HEK293 (cell line): ENCODE measurements at regions not wholly inside any gene's neighbourhood (a gene's known extent, or its start where the extent isn't known, plus 50 kb on each side); places are given as distances from the start of the nearest gene placed in this dataset.

ENCODE experiments used
- CTCF ChIA-PET: fragments of 350-600 bp; formaldehyde crosslinking; extraction: SDS; loops from one replicate; lab custom pipeline; 2021; ENCODE audit warnings: antibody characterized with exemption; lab: Yijun Ruan, JAX
- POLR2A ChIA-PET: fragments of 300-600 bp; formaldehyde crosslinking; extraction: SDS; loops from one replicate; lab custom pipeline; 2020; ENCODE audit warnings: antibody characterized with exemption, inconsistent platforms; lab: Yijun Ruan, JAX
- H3K27ac ChIP-seq: fragments of 200-500 bp; sonication (Bioruptor generic); 2 replicates; pipeline ENCODE4 v1.5.1; 2014; ENCODE audit warnings: low read depth, low read length, control low read depth, inconsistent platforms; ENCODE audit errors: extremely low read depth
- H3K36me3 ChIP-seq, 2 experiments: fragments of 200-500 bp in 1 of 2; sonication (Bioruptor generic) in 1 of 2; 1 replicate in 1 of 2; 2 replicates in 1 of 2; pipeline ENCODE4 v1.5.1; 2014 to 2017; ENCODE audit warnings: inconsistent platforms in 2 of 2, low read length in 2 of 2; ENCODE audit not compliant: control insufficient read depth in 2 of 2, insufficient read depth in 1 of 2
- H3K4me1 ChIP-seq: fragments of 200-500 bp; sonication (Bioruptor generic); 2 replicates; pipeline ENCODE4 v1.5.1; 2014; ENCODE audit warnings: mild to moderate bottlenecking, low read length, inconsistent platforms; ENCODE audit not compliant: control insufficient read depth, insufficient read depth
- H3K4me3 ChIP-seq: 2 replicates; pipeline ENCODE4 v1.5.1; 2011; ENCODE audit warnings: low read depth, mild to moderate bottlenecking, control low read depth, low read length, moderate library complexity
- H3K9me3 ChIP-seq: fragments of 200-500 bp; sonication (Bioruptor generic); 2 replicates; pipeline ENCODE4 v1.5.1; 2014; ENCODE audit warnings: low read depth, low read length, inconsistent platforms; ENCODE audit not compliant: control insufficient read depth, insufficient read depth
- CTCF ChIP-seq: fragments of 450-650 bp; formaldehyde crosslinking; IDR thresholded peaks from 2 replicates; pipeline ENCODE4 v1.5.1; 2016; ENCODE audit warnings: missing biosample characterization, missing genetic modification characterization
- EGR2 ChIP-seq: fragments of 450-650 bp; formaldehyde crosslinking; IDR thresholded peaks from 2 replicates; pipeline ENCODE4 v1.5.1; 2016; ENCODE audit warnings: low read depth, missing biosample characterization, missing genetic modification characterization
- GLIS1 ChIP-seq: fragments of 450-650 bp; formaldehyde crosslinking; IDR thresholded peaks from 2 replicates; pipeline ENCODE4 v1.5.1; 2016; ENCODE audit warnings: missing biosample characterization, missing genetic modification characterization
- KLF1 ChIP-seq: fragments of 450-650 bp; formaldehyde crosslinking; IDR thresholded peaks from 2 replicates; pipeline ENCODE4 v1.5.1; 2016; ENCODE audit warnings: missing biosample characterization, missing genetic modification characterization
- MZF1 ChIP-seq: fragments of 450-650 bp; formaldehyde crosslinking; IDR thresholded peaks from 2 replicates; pipeline ENCODE4 v1.5.1; 2017; ENCODE audit warnings: missing biosample characterization, missing genetic modification characterization, borderline replicate concordance
- SP2 ChIP-seq: fragments of 450-650 bp; formaldehyde crosslinking; IDR thresholded peaks from 2 replicates; pipeline ENCODE4 v1.5.1; 2016; ENCODE audit warnings: missing biosample characterization, missing genetic modification characterization
- SP3 ChIP-seq: fragments of 450-650 bp; formaldehyde crosslinking; IDR thresholded peaks from 2 replicates; pipeline ENCODE4 v1.5.1; 2016; ENCODE audit warnings: missing biosample characterization, missing genetic modification characterization
- WT1 ChIP-seq: fragments of 450-650 bp; formaldehyde crosslinking; IDR thresholded peaks from 2 replicates; pipeline ENCODE4 v1.5.1; 2016; ENCODE audit warnings: missing biosample characterization, missing genetic modification characterization
- ZBTB44 ChIP-seq: fragments of 450-650 bp; IDR thresholded peaks from 2 replicates; pipeline ENCODE4 v1.5.1; 2018; ENCODE audit warnings: missing biosample characterization, mild to moderate bottlenecking, missing genetic modification characterization
- ZIC2 ChIP-seq: fragments of 450-650 bp; formaldehyde crosslinking; IDR thresholded peaks from 2 replicates; pipeline ENCODE4 v1.5.1; 2016; ENCODE audit warnings: missing biosample characterization, missing genetic modification characterization
- ZNF112 ChIP-seq: fragments of 450-650 bp; formaldehyde crosslinking; IDR thresholded peaks from 2 replicates; pipeline ENCODE4 v1.5.0; 2017; ENCODE audit warnings: missing biosample characterization, missing genetic modification characterization
- ZNF114 ChIP-seq: fragments of 450-650 bp; formaldehyde crosslinking; IDR thresholded peaks from 2 replicates; pipeline ENCODE4 v1.5.0; 2017; ENCODE audit warnings: missing biosample characterization, missing genetic modification characterization
- ZNF121 ChIP-seq: fragments of 450-650 bp; formaldehyde crosslinking; IDR thresholded peaks from 2 replicates; pipeline ENCODE4 v1.5.1; 2016; ENCODE audit warnings: missing biosample characterization, missing genetic modification characterization
- ZNF157 ChIP-seq: fragments of 450-650 bp; formaldehyde crosslinking; IDR thresholded peaks from 2 replicates; pipeline ENCODE4 v1.5.1; 2016; ENCODE audit warnings: missing biosample characterization, missing genetic modification characterization
- ZNF292 ChIP-seq: fragments of 450-650 bp; formaldehyde crosslinking; IDR thresholded peaks from 2 replicates; pipeline ENCODE4 v1.5.1; 2016; ENCODE audit warnings: low read depth, missing biosample characterization, missing genetic modification characterization, borderline replicate concordance
- ZNF350 ChIP-seq: fragments of 450-650 bp; formaldehyde crosslinking; IDR thresholded peaks from 2 replicates; pipeline ENCODE4 v1.5.0; 2017; ENCODE audit warnings: missing biosample characterization, mild to moderate bottlenecking, missing genetic modification characterization
- ZNF37A ChIP-seq: fragments of 450-650 bp; IDR thresholded peaks from 2 replicates; pipeline ENCODE4 v1.5.1; 2018; ENCODE audit warnings: missing biosample characterization, missing genetic modification characterization
- ZNF48 ChIP-seq: fragments of 450-650 bp; formaldehyde crosslinking; IDR thresholded peaks from 2 replicates; pipeline ENCODE4 v1.5.1; 2016; ENCODE audit warnings: missing biosample characterization, missing genetic modification characterization
- ZNF521 ChIP-seq: fragments of 450-650 bp; formaldehyde crosslinking; IDR thresholded peaks from 2 replicates; pipeline ENCODE4 v1.5.1; 2017; ENCODE audit warnings: missing biosample characterization, mild to moderate bottlenecking, missing genetic modification characterization
- ZNF549 ChIP-seq: fragments of 450-650 bp; IDR thresholded peaks from 2 replicates; pipeline ENCODE4 v1.5.1; 2018; ENCODE audit warnings: missing biosample characterization, missing genetic modification characterization, mild to moderate bottlenecking, inconsistent platforms, moderate library complexity
- ZNF560 ChIP-seq: fragments of 450-650 bp; formaldehyde crosslinking; IDR thresholded peaks from 2 replicates; pipeline ENCODE4 v1.5.1; 2017; ENCODE audit warnings: missing biosample characterization, missing genetic modification characterization, borderline replicate concordance
- ZNF610 ChIP-seq: fragments of 450-650 bp; formaldehyde crosslinking; IDR thresholded peaks from 2 replicates; pipeline ENCODE4 v1.5.1; 2016; ENCODE audit warnings: missing biosample characterization, missing genetic modification characterization, borderline replicate concordance
- ZNF621 ChIP-seq: fragments of 450-650 bp; formaldehyde crosslinking; IDR thresholded peaks from 2 replicates; pipeline ENCODE4 v1.5.1; 2017; ENCODE audit warnings: missing biosample characterization, missing genetic modification characterization
- ZNF624 ChIP-seq: fragments of 450-650 bp; formaldehyde crosslinking; IDR thresholded peaks from 2 replicates; pipeline ENCODE4 v1.5.1; 2017; ENCODE audit warnings: missing biosample characterization, missing genetic modification characterization
- ZNF626 ChIP-seq: fragments of 450-650 bp; sonication (Bioruptor Pico); formaldehyde crosslinking; IDR thresholded peaks from 2 replicates; pipeline ENCODE4 v1.5.1; 2018; ENCODE audit warnings: missing biosample characterization, missing genetic modification characterization, inconsistent platforms
- ZNF707 ChIP-seq: fragments of 450-650 bp; formaldehyde crosslinking; IDR thresholded peaks from 2 replicates; pipeline ENCODE4 v1.5.1; 2016; ENCODE audit warnings: missing biosample characterization, missing genetic modification characterization
- ZNF776 ChIP-seq: fragments of 450-650 bp; formaldehyde crosslinking; IDR thresholded peaks from 2 replicates; pipeline ENCODE4 v1.5.0; 2017; ENCODE audit warnings: missing biosample characterization, missing genetic modification characterization, borderline replicate concordance
- ZNF843 ChIP-seq: fragments of 450-650 bp; formaldehyde crosslinking; IDR thresholded peaks from 2 replicates; pipeline ENCODE4 v1.5.1; 2016; ENCODE audit warnings: missing biosample characterization, missing genetic modification characterization

GRCh38 chr3:81884791-81885190, 123.3 kb upstream of the GBE1 start:
- H3K36me3 ChIP-seq, result no peaks in the 10 kb centered on the region
- H3K4me1 ChIP-seq, result no peaks in the 10 kb centered on the region
- H3K27ac ChIP-seq, result no peak overlapping the region
- TF ChIP-seq MZF1 (tag by site-specific recombination), result no peak
- TF ChIP-seq ZNF292, result no peak
- no peak for TF ChIP-seq ZNF112 (tag by site-specific recombination)
- TF ChIP-seq ZNF521, result no peak
- TF ChIP-seq ZNF350 (tag by site-specific recombination), result no peak
- no peak for TF ChIP-seq GLIS1
- TF ChIP-seq ZNF621 (tag by site-specific recombination), result no peak
- TF ChIP-seq SP2 (tag by site-specific recombination), result no peak
- no peak for TF ChIP-seq ZNF157 (tag by site-specific recombination)
- TF ChIP-seq WT1, result no peak
- TF ChIP-seq ZBTB44 (tag by site-specific recombination), result no peak
- TF ChIP-seq ZIC2 (tag by site-specific recombination), result no peak
- no peak for TF ChIP-seq SP3 (tag by site-specific recombination)
- TF ChIP-seq ZNF707 (tag by site-specific recombination), result no peak
- TF ChIP-seq CTCF (tag by site-specific recombination), result no peak
- ChIA-PET CTCF (no interaction called here), POLR2A (no interaction called here)
- H3K4me3 ChIP-seq, result no peak overlapping the region
- no peaks in the 10 kb centered on the region for H3K9me3 ChIP-seq

- no peaks in the 10 kb centered on the region for H3K36me3 ChIP-seq
- TF ChIP-seq ZNF626 (tag by site-specific recombination) (no peak), ZNF776 (no peak), ZNF843 (tag by site-specific recombination) (no peak), KLF1 (tag by site-specific recombination) (no peak), ZNF624 (tag by site-specific recombination) (no peak), SP3 (tag by site-specific recombination) (no peak), ZNF549 (tag by site-specific recombination) (no peak), ZNF48 (tag by site-specific recombination) (no peak)
- ChIA-PET CTCF (no interaction called here), POLR2A (no interaction called here)
- H3K9me3 ChIP-seq, result no peaks in the 10 kb centered on the region
- no peak overlapping the region for H3K27ac ChIP-seq
- no peaks in the 10 kb centered on the region for H3K4me1 ChIP-seq
- no peak overlapping the region for H3K4me3 ChIP-seq
Measured at GRCh38 chr3:81876826-81877225, 115.4 kb upstream of the GBE1 start.

- no peak overlapping the region for H3K27ac ChIP-seq
- POLR2A ChIA-PET, result no interaction called here
- no peaks in the 10 kb centered on the region for H3K9me3 ChIP-seq
- no peak overlapping the region for H3K4me3 ChIP-seq
- no peaks in the 10 kb centered on the region for H3K4me1 ChIP-seq
- no peak for TF ChIP-seq ZNF560 (tag by site-specific recombination)
- TF ChIP-seq ZNF121 (tag by site-specific recombination), result no peak
- TF ChIP-seq ZNF610, result no peak
- no peak for TF ChIP-seq EGR2
- no peak for TF ChIP-seq ZNF37A (tag by site-specific recombination)
- no peak for TF ChIP-seq ZNF114 (tag by site-specific recombination)
- CTCF ChIA-PET, result no interaction called here
- H3K36me3 ChIP-seq, result no peaks in the 10 kb centered on the region
Measured at GRCh38 chr3:81874738-81875137, 113.3 kb upstream of the GBE1 start.
